ENCODE measurements at regions not wholly inside any gene's neighbourhood (a gene's known extent, or its start where the extent isn't known, plus 50 kb on each side); places are given as distances from the start of the nearest gene placed in this dataset.
A peak's percentile ranks its signal among the peaks of the same experiment; 100 is the strongest.

DNA sequence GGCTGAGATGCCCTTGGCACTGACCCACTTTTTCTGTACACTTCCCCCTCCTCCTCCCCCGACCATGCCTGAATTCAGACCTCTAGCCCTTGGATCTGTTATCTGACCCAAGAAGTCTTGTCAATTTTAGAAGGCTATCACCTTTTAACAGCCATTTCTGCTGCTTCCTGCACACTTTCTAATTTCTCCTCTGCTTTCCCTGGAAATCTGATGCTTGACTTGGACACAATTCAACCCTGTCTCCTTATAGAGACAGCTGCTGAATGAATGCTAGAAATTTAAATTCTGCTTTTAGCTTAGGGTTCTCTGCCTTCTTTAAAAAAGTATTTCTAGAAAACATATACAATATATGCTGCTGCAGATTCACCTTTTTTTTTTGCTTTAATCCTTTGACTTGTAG lies 417.9 kb upstream of the KLF6 start:
- no peak for DNase-seq (ENCODE audit: low read depth, low spot score)

DNA sequence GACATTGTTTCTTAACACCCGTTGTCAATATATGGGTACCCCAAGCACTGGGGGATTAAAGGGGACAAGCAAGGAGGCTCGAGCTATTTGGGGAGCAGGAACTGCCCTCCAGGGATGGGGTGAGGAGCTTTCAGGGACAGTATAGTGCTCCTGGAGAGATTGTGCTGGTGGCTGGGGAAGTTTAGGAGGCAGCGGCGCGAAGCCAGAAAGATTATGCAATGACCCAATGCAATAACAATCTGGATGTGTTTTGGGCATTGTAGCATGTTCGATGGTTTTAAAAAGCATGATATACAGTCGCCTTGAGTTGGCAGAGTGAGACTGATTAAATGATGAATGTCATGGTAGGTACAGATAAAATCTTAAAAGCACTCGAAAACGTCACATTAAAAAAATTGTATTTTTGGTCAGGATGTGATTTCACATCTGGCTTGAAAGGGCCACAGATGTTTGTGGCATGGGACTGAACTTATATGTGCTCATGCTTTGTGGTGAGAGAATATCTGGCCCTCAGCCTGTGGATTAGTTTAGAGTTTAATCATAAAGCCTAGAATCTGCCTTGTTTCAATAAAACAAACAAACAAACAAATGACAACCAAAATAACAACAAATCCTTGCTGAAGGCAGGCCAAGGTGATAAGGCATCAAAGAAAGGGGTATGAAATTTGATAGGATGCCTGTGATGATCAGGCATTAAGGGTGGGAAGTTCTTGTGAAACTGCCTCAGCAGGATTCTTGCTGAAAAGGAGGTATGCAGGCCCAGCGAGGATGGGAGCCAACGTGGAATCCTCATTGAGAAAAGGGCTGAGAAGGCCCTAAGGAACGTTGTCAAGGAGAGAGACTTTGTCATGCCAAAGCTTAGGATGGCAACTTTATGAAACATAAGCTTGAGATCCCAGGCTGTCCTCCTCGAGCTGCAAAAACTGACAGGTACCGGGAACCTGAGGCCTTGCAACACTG lies 417.1 kb upstream of the KLF6 start:
- no peak for DNase-seq (ENCODE audit: low read depth, low spot score)

DNA sequence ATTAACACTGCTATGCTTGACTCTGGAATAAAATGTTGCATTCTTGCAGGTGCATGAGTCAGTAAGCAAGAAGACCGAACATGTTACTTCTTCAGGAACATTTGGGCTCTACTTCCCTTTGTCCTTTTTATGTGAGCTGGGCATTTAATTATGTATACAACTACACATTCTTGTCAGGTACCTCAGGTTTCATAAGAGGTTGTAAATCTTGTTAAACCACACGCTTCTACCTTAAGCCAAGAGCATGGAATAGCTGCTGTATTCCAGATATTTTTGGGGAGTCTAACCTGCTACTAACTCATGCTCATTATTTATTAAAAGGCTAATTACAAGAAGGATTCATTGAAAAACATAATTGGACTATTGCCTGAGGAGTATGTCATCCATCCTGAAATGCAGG lies 414.2 kb upstream of the KLF6 start:
- no peak for DNase-seq (ENCODE audit: low read depth, low spot score)

DNA sequence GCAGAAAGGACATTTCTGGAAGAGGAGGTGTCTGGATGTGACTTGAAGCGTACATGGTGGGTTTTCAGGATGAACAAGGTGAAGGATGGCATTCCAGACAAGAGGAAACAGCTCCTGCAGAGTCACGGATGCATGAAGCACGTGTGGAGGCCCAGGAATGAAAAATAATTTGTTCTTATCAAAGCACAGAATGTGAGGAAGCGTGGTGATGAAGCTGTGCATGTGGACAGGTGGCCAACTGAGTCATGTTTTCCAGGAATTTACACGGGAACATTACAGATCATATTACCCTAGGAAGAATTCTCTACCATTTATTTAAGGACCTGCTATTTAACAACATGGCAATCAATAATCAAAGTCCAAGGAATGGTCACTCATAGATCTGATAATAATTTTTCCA lies 413.2 kb upstream of the KLF6 start:
- DNase-seq (ENCODE audit: low read depth, low spot score): no peak

DNA sequence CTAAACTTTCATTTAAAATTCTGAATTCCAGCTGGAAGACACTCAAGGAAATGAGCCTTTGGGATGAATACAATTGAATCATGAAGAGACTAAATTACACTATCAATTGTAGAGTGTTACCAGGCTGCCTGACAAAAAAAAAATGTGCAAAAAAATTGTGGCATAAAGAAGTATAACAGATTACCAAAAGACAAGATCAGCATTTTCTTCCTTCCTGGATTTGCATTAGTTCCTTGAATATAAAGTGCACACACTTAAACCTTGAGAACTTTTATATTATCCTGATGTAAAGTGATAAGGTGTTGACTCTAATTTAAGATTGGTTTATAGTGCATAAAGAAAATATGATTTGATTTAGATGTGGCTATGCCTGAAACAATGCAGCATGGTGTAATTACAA lies 412.7 kb upstream of the KLF6 start:
- DNase-seq (ENCODE audit: low read depth, low spot score): no peak

DNA sequence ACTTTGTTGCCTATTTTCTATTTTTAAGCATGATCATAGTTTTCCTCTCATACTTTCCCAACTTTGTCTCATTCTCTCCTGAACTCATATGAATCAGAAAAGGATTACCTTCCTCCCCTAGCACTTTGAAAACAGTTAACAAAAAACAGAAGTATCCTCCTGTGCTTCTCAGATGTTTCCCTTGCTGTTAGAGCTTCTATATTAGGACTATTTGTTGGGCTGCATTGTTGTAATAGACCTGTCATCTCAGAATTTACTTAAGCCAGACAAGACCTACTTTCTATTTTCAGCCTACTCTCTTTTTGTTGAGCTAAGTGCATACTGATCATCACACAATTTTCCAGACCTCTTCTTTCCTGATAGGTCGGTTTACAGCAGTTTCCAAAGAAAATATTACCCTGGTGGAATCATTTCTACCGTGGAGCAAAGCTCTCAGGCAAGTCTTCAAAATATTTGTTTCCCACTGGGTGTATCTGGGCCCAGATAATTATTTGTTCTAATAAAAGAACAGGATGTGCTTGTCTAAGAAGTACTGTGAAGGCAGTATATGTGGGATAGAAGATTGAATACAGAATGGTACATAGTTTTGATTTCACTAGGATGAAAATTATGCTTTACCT lies 411.9 kb upstream of the KLF6 start:
- peak; percentile 35 for DNase-seq (ENCODE audit: low read depth, low spot score)

DNA sequence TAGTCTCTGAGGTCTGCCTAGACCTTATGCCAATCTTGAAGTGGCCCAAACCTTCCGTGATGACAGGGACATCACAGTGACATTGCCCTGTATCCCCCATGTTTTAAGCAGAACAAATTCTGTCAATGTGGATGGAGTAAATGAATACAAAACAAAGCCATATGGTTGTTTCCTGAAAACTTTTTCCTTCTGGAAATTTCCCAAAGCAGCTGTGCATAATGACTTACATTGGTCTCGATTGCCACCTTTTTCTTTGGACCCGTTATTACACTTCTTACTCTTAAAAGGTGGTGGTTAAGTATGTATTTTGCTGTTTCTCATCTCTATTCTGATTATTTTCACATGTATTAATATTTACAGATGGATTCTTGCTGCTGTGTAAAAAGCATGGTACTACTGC lies 411.2 kb upstream of the KLF6 start:
- no peak for DNase-seq (ENCODE audit: low read depth, low spot score)

DNA sequence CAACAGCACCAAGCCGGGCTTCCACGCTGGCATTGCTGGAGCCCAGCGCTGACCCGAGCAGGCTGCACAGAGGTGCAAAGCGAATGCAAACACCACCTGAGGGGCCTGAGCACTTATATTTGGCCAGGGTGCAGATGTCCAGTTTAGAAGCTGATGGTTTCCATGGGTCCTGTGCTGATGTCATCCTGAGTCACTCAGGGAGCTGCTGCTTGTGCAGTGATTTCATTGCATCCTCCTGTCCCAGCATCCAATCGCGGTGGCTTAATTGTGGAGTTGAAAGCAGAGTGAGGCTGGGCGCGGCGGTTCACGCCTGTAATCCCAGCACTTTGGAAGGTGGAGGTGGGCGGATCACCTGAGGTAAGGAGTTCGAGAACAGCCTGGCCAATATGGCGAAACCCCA lies 410.2 kb upstream of the KLF6 start:
- no peak for DNase-seq (ENCODE audit: low read depth, low spot score)

DNA sequence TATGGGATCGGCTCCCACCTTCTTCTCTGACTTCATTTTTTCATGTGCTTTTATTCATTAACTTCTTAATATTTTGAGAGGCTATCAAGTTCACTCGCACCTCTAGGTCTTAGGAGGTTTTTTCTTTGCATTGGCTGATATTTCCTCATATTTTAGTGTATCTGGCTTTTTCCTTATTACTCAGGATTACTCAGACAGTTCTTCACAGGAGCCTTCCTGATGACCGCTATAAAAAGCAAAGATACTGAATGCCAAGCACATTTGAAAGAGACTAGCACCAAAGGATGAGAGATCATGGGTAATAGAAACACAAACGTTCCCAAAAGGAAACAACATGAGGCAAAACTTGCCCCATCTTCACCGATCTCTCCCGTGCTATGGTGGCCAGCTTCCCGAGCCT lies 409.2 kb upstream of the KLF6 start:
- DNase-seq (ENCODE audit: low read depth, low spot score): no peak

DNA sequence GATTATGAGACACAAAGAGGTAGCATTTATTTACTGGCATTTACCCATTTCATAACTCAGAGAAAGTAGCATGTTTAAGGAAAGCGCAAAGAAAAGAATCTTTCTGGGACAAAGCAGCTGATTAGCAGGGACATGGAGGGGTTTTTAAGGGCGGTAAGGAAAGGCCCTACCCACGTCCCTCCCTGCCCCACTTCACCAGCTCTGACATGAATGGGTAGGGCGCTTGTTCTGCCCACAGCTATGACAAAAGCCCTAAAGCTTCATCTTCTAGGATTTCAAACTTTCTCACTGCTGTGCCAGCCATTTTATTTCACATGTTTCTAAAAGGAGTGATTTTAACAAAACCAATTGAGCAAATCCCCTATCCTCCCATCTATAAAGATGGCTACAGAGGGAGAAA lies 406.9 kb upstream of the KLF6 start:
- DNase-seq (ENCODE audit: low read depth, low spot score): no peak

DNA sequence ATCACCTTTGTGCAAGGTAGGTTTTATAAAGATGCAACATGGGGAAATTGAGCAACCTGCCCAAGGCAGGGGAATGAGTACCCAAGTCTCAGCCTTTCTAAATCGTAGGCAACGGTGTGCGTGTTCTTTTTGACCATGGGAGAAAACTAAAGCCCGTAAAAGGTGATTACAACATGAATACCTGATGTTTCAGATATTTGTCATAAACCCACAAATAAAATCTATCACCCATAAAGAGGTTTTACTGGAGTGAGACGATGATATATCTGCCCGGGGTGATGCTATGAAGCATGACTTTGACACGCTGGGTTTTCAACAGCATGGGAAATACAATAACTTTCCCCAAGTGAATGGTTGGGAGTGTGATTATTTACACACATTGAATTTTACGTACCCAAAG lies 406.3 kb upstream of the KLF6 start:
- no peak for DNase-seq (ENCODE audit: low read depth, low spot score)

DNA sequence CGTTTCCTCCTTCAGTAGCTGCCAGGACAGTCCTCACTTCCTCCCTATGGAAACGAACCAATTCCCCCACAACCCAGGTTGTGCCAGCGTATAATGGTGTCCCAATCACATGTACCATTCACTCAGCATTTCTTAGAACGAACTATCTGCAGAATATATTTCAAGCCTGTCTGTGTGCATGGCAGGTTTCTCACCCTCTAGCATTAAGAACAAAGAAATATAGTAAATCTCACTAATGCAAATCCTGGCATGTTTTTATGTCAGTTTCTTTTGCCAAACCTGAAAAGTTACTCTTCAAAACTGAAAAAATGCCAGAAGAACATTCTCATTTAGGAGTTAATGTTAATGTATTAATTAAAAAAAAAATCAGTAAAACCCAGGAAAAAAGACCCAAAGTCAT lies 405.9 kb upstream of the KLF6 start:
- no peak for DNase-seq (ENCODE audit: low read depth, low spot score)

DNA sequence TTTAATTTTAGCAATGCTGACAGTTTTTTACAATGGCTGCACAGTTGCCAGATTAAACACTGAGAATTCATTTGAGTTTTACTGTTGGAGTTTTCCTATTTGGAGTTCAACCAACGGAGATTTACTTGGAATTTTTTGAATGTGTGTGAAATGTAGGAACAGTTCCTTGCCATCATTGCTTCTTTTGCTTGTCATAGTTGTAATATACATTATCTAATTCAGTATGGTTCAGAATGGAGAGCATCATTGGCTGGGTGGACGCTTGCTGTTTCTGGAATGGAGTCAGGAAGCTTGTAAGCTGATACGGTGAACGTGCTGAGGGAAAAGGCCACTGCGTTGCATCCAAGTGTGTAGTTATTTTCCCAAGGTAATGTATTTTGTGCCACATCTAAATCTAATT lies 404.3 kb upstream of the KLF6 start:
- DNase-seq (ENCODE audit: low read depth, low spot score): peak; percentile 15

DNA sequence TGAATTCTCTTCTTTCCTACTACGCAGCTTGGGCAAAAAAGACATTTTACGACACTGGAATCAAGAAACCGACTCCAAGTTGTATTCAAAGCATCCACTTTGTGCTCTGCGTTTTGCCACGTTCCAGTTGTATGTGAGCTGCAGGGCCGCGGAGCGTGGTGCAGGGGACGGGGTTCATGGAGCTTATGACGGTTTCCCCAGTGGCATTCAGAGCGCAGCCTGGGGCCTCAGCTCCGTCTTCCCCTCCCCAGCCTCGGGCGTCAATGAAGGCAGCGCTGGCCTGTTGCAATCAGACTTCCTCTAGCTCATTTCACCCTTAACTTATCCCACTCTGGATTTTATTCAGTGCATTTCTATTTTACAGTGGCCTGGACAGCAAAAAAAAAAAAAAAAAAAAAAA lies 403.4 kb upstream of the KLF6 start:
- DNase-seq (ENCODE audit: low read depth, low spot score): no peak

DNA sequence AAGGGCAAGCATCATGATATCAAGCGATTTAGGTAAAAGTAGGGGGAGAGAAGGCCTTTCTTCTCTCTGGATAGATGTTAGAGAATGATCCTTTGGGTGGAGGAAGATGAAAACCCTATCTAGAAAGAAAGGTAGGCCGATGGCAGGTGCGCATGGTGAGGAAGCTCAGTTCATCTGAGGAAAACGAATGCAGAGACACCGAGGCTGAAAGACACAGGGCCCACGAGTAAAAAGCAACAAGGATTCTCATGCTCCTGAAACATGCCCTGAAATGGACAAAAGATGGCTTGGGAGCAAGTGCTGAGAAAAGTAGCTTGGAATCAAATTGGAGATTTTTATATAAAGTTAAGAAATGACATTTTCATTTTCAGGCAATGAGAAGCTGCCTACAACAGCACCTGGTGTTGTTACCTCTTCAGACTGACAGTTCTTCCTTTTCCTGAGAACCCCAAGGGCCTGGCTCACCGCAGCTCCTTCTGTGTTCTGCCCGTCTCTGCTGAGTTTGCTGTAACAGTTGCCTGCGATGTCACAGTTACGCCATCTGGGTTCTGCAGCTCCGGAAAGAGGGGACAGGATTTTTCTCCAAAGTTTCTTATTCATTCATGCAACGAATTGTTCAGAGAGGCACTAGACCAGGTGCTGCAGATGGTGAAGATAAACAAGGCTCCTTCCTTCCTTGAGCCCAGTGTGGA lies 402.0 kb upstream of the KLF6 start:
- DNase-seq (ENCODE audit: low read depth, low spot score): no peak

DNA sequence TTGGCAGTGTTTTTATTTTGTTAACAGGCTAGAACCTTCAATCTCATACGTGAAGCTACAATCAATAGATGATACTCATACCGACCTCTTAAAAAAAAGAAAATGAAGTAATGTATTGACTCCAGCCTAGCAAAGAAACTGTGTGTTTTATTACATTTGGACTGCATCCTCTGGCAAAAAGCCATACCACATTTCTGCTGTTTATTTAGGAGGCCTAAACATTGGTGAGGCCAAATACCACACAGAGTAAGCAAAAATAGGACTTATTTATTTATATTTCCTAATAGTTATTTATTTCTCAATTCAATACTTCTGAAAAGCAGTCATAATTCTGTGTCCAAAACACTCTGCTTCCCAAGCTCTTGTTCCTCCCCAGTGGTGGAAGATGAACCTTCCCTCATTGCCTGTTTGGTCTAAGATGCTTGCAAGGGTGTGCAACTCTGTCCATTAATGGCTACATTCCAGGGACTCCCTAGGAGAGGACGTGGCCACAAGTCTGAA lies 398.8 kb upstream of the KLF6 start:
- peak; percentile 81 for DNase-seq (ENCODE audit: low read depth, low spot score)

DNA sequence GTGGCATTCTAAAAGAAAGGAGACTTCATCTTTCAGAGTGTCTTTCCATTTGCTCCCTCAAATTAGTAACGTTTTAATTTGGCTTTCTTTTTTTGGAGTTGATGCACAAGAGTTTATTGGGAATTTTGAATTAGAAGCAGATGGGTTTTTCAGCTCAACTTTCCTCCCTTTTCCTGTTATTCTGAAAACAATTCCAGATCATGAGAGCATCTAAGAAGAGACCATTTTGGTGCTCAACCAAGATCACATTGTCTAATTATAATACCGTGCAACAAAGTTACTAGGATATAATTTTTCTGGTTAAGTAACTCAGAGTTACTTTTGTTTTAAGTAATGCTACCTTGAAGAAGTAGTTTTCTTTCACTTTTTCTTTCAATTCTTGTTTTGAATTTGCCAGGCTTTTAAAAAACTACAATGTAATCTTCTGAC lies 396.6 kb upstream of the KLF6 start:
- DNase-seq (ENCODE audit: low read depth, low spot score): no peak

DNA sequence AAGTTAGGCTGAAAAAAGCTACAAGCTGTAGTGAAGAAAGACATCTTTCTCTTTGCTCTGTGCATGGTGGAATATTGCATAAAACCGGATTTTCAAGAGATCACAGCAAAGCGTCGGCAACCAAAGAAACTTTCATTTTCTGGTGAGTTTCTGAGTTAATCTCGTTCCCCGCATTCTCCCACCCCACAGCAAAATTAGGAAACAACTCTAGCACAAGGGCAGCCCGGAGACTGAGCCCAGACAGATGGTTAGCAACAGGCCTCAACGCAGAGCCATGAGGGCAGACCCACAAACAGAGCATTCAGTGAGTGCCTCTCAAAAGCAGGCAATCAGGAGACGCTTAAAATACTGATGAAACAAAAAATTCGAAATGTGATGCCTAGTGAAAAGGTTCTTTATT lies 396.1 kb upstream of the KLF6 start:
- no peak for DNase-seq (ENCODE audit: low read depth, low spot score)

DNA sequence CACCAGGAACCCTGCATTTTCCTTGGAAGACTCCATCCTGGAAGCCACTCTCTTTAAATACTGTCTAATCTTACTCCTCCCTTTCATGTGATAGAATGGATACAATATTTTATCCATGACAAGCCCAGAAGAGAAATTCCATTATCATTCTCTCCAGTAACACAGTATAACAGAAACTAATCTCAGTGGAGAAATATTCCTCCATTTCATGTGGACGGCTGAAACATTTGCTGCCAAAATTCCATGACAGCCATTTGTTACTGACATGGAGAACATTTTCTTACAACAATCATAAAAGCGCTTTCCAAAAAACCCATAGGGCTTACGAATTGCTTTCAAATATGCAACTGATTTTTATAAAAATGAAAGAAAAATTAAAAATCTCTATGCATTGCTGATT lies 392.8 kb upstream of the KLF6 start:
- no peak for DNase-seq (ENCODE audit: low read depth, low spot score)

DNA sequence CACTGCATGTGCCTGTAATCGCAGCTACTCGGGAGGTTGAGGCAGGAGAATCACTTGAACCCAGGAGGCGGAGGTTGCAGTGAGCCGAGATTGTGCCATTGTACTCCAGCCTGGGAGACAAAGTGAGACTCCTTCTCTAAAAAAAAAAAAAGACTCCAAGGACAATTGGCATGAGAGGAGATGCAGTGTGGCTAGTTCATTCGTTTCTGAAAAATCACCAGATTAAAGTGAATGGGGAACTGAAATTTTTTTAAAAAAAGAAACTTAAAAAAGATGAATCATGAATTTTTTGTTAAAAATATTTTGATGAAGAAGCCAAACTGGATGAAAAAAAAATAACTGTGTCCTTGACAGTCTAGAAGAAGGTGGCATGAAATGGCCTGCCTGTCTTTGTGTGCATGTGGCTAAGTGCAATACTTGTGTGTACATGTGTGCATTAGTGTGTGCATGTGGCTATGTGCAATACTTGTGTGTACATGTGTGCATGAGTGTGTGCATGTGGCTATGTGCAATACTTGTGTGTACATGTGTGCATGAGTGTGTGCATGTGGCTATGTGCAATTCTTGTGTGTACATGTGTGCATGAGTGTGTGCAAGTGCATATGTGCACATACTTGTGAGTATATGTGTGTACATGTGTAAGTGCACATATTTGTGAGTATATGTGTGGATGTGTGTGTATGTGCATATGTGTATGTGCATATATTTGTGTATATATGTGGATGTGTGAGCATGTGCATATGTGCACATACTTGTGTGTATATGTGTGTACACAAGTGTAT lies 391.7 kb upstream of the KLF6 start:
- no peak for DNase-seq (ENCODE audit: low read depth, low spot score)

DNA sequence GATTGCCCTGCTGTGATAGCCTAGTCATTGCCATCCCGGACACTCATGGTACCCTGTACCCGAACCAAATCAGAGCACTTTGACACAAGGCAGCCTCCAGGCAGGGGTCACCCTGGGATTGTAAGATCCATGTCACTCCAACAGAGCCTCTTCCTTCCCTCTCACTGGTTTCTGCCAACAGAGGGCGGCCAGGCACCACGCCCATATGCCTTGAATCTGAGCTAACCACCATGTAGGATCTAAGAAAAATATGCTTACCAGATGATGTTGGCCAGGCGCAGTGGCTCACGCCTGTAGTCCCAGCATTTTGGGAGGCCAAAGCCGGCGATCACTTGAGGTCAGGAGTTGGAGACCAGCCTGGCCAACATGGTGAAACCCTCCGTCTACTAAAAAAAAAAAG lies 389.2 kb upstream of the KLF6 start:
- no peak for DNase-seq (ENCODE audit: low read depth, low spot score)

Measured in smooth muscle cell of the brain vasculature (primary cell).